ENCODE measurements at regions not wholly inside any gene's neighbourhood (a gene's known extent, or its start where the extent isn't known, plus 50 kb on each side); places are given as distances from the start of the nearest gene placed in this dataset.
"Not testable (repeated sequence)": the region's sequence is repeated elsewhere in the genome, so short reads cannot be mapped to it uniquely, and the experiment has no call there.

GRCh38 chr7:53351681-53352080, 316.2 kb downstream of the POM121L12 start:
- DNase-seq (ENCODE audit: extremely low spot score) = no peak
- TF ChIP-seq CTBP1 (IDR thresholded peaks at IDR 0.05; ENCODE audit: borderline replicate concordance) (no peak), L3MBTL2 (conservative IDR thresholded peaks at IDR 0.05) (no peak), SUZ12 (IDR thresholded peaks at IDR 0.05) (no peak), FOXA1 (IDR thresholded peaks at IDR 0.05) (no peak), TARDBP (IDR thresholded peaks at IDR 0.05) (no peak), FOXM1 (IDR thresholded peaks at IDR 0.05; ENCODE audit: borderline replicate concordance) (no peak), FOXK2 (IDR thresholded peaks at IDR 0.05) (no peak), SP1 (IDR thresholded peaks at IDR 0.05) (no peak), HDGF (IDR thresholded peaks at IDR 0.05; ENCODE audit: borderline replicate concordance) (no peak), PKNOX1 (IDR thresholded peaks at IDR 0.05) (no peak), BHLHE40 (IDR thresholded peaks at IDR 0.05; ENCODE audit: borderline replicate concordance) (no peak), ZNF384 (IDR thresholded peaks at IDR 0.05) (no peak), ARNT (IDR thresholded peaks at IDR 0.05) (no peak), NFRKB (IDR thresholded peaks at IDR 0.05) (no peak)
- CTCF ChIA-PET = no interaction called here
- POLR2A ChIA-PET = no interaction called here

- ChIA-PET POLR2A (no interaction called here), CTCF (no interaction called here)
- DNase-seq (ENCODE audit: extremely low spot score) = no peak
- TF ChIP-seq ELF4 (IDR thresholded peaks at IDR 0.05) (no peak), FOXM1 (IDR thresholded peaks at IDR 0.05; ENCODE audit: borderline replicate concordance) (no peak), ARNT (IDR thresholded peaks at IDR 0.05) (no peak), HDGF (IDR thresholded peaks at IDR 0.05; ENCODE audit: borderline replicate concordance) (no peak), LEF1 (IDR thresholded peaks at IDR 0.05; ENCODE audit: borderline replicate concordance) (no peak), FOXA1 (IDR thresholded peaks at IDR 0.05) (no peak), L3MBTL2 (conservative IDR thresholded peaks at IDR 0.05) (no peak), NFRKB (IDR thresholded peaks at IDR 0.05) (no peak), SP1 (IDR thresholded peaks at IDR 0.05) (no peak), ZNF384 (IDR thresholded peaks at IDR 0.05) (no peak), FOXK2 (IDR thresholded peaks at IDR 0.05) (no peak), CTBP1 (IDR thresholded peaks at IDR 0.05; ENCODE audit: borderline replicate concordance) (no peak), BHLHE40 (IDR thresholded peaks at IDR 0.05; ENCODE audit: borderline replicate concordance) (no peak), PKNOX1 (IDR thresholded peaks at IDR 0.05) (no peak)
Observed at GRCh38 chr7:53358269-53358668, 322.8 kb downstream of the POM121L12 start.

- DNase-seq (ENCODE audit: extremely low spot score) = no peak
- ChIA-PET CTCF (no interaction called here), POLR2A (no interaction called here)
- TF ChIP-seq ARNT (IDR thresholded peaks at IDR 0.05) (no peak), ZNF384 (IDR thresholded peaks at IDR 0.05) (no peak), CTBP1 (IDR thresholded peaks at IDR 0.05; ENCODE audit: borderline replicate concordance) (no peak), FOXM1 (IDR thresholded peaks at IDR 0.05; ENCODE audit: borderline replicate concordance) (no peak), BHLHE40 (IDR thresholded peaks at IDR 0.05; ENCODE audit: borderline replicate concordance) (no peak), LEF1 (IDR thresholded peaks at IDR 0.05; ENCODE audit: borderline replicate concordance) (no peak), FOXA1 (IDR thresholded peaks at IDR 0.05) (no peak), TARDBP (IDR thresholded peaks at IDR 0.05) (no peak), NFRKB (IDR thresholded peaks at IDR 0.05) (no peak), HDGF (IDR thresholded peaks at IDR 0.05; ENCODE audit: borderline replicate concordance) (no peak), ELF4 (IDR thresholded peaks at IDR 0.05) (no peak), L3MBTL2 (conservative IDR thresholded peaks at IDR 0.05) (no peak), PKNOX1 (IDR thresholded peaks at IDR 0.05) (no peak), SUZ12 (IDR thresholded peaks at IDR 0.05) (no peak), FOXK2 (IDR thresholded peaks at IDR 0.05) (no peak), SP1 (IDR thresholded peaks at IDR 0.05) (no peak)
Observed at GRCh38 chr7:53383131-53383530, 347.7 kb downstream of the POM121L12 start.

DNA sequence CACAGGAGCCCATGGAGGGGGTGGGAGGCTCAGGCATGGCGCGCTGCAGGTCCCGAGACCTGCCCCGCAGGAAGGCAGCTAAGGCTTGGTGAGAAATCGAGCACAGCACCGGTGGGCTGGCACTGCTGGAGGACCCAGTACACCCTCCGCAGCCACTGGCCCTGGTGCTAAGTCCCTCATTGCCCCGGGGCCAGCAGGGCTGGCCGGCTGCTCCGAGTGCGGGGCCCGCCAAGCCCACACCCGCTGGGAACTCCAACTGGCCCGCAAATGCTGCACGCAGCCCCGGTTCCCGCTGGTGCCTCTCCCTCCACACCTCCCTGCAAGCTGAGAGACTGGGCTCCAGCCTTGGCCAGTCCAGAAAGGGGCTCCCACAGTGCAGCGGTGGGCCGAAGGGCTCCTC, 349.8 kb downstream of the POM121L12 start:
- DNase-seq (ENCODE audit: extremely low spot score); POLR2A ChIA-PET; CTCF ChIA-PET: not testable (repeated sequence)

GRCh38 chr7:53387515-53387914, 352.1 kb downstream of the POM121L12 start:
- CTCF ChIA-PET = no interaction called here
- no peak for DNase-seq (ENCODE audit: extremely low spot score)
- POLR2A ChIA-PET = no interaction called here
- TF ChIP-seq ELF4 (IDR thresholded peaks at IDR 0.05) (no peak), FOXK2 (IDR thresholded peaks at IDR 0.05) (no peak), TARDBP (IDR thresholded peaks at IDR 0.05) (no peak), BHLHE40 (IDR thresholded peaks at IDR 0.05; ENCODE audit: borderline replicate concordance) (no peak), PKNOX1 (IDR thresholded peaks at IDR 0.05) (no peak), CTBP1 (IDR thresholded peaks at IDR 0.05; ENCODE audit: borderline replicate concordance) (no peak), LEF1 (IDR thresholded peaks at IDR 0.05; ENCODE audit: borderline replicate concordance) (no peak), ARNT (IDR thresholded peaks at IDR 0.05) (no peak), FOXM1 (IDR thresholded peaks at IDR 0.05; ENCODE audit: borderline replicate concordance) (no peak), HDGF (IDR thresholded peaks at IDR 0.05; ENCODE audit: borderline replicate concordance) (no peak), NFRKB (IDR thresholded peaks at IDR 0.05) (no peak), L3MBTL2 (conservative IDR thresholded peaks at IDR 0.05) (no peak)

GRCh38 chr7:53397911-53398310, 362.5 kb downstream of the POM121L12 start:
- DNase-seq (ENCODE audit: extremely low spot score) = no peak
- TF ChIP-seq SP1 (IDR thresholded peaks at IDR 0.05) = no peak
- TF ChIP-seq FOXA1 (IDR thresholded peaks at IDR 0.05) = no peak
- TF ChIP-seq ARNT (IDR thresholded peaks at IDR 0.05) = no peak
- TF ChIP-seq BHLHE40 (IDR thresholded peaks at IDR 0.05; ENCODE audit: borderline replicate concordance) = no peak
- TF ChIP-seq ZNF384 (IDR thresholded peaks at IDR 0.05) = no peak
- no peak for TF ChIP-seq FOXM1 (IDR thresholded peaks at IDR 0.05; ENCODE audit: borderline replicate concordance)
- no peak for TF ChIP-seq TARDBP (IDR thresholded peaks at IDR 0.05)
- TF ChIP-seq HDGF (IDR thresholded peaks at IDR 0.05; ENCODE audit: borderline replicate concordance) = no peak
- TF ChIP-seq LEF1 (IDR thresholded peaks at IDR 0.05; ENCODE audit: borderline replicate concordance) = no peak
- TF ChIP-seq SUZ12 (IDR thresholded peaks at IDR 0.05) = no peak
- CTCF ChIA-PET = no interaction called here
- POLR2A ChIA-PET = no interaction called here
